ENCODE measurements at regions not wholly inside any gene's neighbourhood (a gene's known extent, or its start where the extent isn't known, plus 50 kb on each side); places are given as distances from the start of the nearest gene placed in this dataset.

DNA sequence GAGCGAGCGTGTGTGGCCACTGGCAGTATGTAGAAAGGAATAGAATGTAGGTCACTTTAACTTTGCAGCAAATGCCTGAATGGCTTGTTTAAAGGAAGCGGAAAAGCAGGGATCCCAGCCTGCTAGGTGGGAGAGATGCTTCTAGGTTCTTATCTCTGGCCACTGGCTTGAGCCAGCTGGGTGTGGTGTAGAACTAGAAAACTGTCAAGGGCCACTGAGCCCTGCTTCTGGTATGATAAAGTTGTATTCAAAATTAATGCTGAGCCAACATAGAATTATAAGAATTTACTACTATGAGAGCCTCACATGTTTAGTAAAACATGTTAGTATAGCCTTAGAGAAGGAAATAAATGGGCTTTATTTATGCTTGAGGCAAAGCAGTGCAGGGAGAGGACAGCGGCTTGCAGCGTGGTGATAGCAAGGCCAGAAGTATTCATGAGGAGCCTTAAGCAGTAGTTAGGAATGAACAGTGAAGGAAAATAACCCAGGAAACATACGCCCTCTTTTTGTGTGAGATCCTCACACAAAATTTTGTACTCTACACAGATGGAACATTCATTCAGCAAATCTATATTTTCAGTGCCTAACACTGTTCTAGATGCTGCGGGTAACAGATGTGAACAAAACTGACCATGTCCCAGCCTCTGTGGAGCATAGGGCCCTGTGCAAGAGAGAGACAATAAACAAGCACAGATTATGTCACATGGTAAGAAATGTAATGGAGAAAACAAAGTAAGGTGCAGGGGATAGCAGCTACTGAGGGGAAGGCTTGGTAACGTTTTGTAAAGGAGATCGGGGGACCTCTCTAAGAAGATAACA, 863.2 kb downstream of the DIAPH3 start:
- Histone ChIP-seq H3K36me3 (ENCODE audit: control insufficient read depth in 2 of 2, insufficient read depth in 1 of 2, low read length in 2 of 2) (no peaks in the 10 kb centered on the region), H3K9me3 (ENCODE audit: control insufficient read depth, insufficient read depth, low read depth, low read length) (no peaks in the 10 kb centered on the region), H3K4me1 (ENCODE audit: control insufficient read depth, insufficient read depth, low read length) (no peaks in the 10 kb centered on the region), H3K27ac (ENCODE audit: extremely low read depth, low read depth, low read length) (no peak overlapping the region), H3K4me3 (ENCODE audit: low read depth, low read length) (no peak overlapping the region)
- POLR2A ChIA-PET = no interaction called here
- TF ChIP-seq ZEB2 (tag by site-specific recombination; IDR thresholded peaks at IDR 0.05) (no peak), ZNF837 (tag by site-specific recombination; IDR thresholded peaks at IDR 0.05) (no peak), ZNF76 (tag by site-specific recombination; IDR thresholded peaks at IDR 0.05; ENCODE audit: borderline replicate concordance, low read depth) (no peak), ZNF324 (tag by site-specific recombination; IDR thresholded peaks at IDR 0.05) (no peak), SP2 (tag by site-specific recombination; IDR thresholded peaks at IDR 0.05) (no peak), ZNF48 (tag by site-specific recombination; IDR thresholded peaks at IDR 0.05) (no peak), ZNF707 (tag by site-specific recombination; IDR thresholded peaks at IDR 0.05) (no peak), ZBTB8A (tag by site-specific recombination; IDR thresholded peaks at IDR 0.05) (no peak), ZNF529 (tag by site-specific recombination; IDR thresholded peaks at IDR 0.05; ENCODE audit: insufficient replicate concordance) (no peak), ZNF626 (tag by site-specific recombination; IDR thresholded peaks at IDR 0.05) (no peak), ZNF366 (tag by site-specific recombination; conservative IDR thresholded peaks at IDR 0.05) (no peak), ZNF501 (tag by site-specific recombination; IDR thresholded peaks at IDR 0.05) (no peak), ZNF169 (tag by site-specific recombination; IDR thresholded peaks at IDR 0.05) (no peak), ZBTB1 (tag by site-specific recombination; IDR thresholded peaks at IDR 0.05) (no peak), KLF9 (tag by site-specific recombination; IDR thresholded peaks at IDR 0.05; ENCODE audit: low read depth) (no peak)
- TF ChIP-seq, protein P1, sequence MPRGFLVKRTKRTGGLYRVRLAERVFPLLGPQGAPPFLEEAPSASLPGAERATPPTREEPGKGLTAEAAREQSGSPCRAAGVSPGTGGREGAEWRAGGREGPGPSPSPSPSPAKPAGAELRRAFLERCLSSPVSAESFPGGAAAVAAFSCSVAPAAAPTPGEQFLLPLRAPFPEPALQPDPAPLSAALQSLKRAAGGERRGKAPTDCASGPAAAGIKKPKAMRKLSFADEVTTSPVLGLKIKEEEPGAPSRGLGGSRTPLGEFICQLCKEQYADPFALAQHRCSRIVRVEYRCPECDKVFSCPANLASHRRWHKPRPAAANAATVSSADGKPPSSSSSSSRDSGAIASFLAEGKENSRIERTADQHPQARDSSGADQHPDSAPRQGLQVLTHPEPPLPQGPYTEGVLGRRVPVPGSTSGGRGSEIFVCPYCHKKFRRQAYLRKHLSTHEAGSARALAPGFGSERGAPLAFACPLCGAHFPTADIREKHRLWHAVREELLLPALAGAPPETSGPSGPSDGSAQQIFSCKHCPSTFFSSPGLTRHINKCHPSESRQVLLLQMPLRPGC (tag by site-specific recombination; IDR thresholded peaks at IDR 0.05) = no peak
- TF ChIP-seq, protein P2, sequence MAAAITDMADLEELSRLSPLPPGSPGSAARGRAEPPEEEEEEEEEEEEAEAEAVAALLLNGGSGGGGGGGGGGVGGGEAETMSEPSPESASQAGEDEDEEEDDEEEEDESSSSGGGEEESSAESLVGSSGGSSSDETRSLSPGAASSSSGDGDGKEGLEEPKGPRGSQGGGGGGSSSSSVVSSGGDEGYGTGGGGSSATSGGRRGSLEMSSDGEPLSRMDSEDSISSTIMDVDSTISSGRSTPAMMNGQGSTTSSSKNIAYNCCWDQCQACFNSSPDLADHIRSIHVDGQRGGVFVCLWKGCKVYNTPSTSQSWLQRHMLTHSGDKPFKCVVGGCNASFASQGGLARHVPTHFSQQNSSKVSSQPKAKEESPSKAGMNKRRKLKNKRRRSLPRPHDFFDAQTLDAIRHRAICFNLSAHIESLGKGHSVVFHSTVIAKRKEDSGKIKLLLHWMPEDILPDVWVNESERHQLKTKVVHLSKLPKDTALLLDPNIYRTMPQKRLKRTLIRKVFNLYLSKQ (tag by site-specific recombination; IDR thresholded peaks at IDR 0.05; ENCODE audit: borderline replicate concordance) = no peak
- CTCF ChIA-PET = no interaction called here

DNA sequence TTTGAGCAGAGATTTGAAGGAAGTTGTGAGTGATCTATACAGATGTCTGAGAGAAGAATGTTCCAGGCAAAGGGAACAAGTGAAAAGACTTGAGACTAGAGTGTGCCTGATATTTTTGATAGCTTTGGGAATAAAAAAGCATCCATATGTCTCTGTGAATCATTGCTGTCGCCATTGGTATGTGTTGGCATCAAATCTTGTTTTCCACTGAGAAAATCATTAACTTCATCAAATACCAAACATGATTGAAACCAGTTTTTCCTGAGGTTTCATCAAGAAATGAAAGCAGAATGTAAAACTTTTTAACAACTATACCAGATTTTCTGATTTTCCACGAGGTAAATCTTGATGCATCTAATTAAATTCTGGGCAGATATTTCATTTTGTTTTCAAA, 862.6 kb downstream of the DIAPH3 start:
- H3K27ac ChIP-seq (ENCODE audit: extremely low read depth, low read depth, low read length) = no peak overlapping the region
- TF ChIP-seq, protein P3, sequence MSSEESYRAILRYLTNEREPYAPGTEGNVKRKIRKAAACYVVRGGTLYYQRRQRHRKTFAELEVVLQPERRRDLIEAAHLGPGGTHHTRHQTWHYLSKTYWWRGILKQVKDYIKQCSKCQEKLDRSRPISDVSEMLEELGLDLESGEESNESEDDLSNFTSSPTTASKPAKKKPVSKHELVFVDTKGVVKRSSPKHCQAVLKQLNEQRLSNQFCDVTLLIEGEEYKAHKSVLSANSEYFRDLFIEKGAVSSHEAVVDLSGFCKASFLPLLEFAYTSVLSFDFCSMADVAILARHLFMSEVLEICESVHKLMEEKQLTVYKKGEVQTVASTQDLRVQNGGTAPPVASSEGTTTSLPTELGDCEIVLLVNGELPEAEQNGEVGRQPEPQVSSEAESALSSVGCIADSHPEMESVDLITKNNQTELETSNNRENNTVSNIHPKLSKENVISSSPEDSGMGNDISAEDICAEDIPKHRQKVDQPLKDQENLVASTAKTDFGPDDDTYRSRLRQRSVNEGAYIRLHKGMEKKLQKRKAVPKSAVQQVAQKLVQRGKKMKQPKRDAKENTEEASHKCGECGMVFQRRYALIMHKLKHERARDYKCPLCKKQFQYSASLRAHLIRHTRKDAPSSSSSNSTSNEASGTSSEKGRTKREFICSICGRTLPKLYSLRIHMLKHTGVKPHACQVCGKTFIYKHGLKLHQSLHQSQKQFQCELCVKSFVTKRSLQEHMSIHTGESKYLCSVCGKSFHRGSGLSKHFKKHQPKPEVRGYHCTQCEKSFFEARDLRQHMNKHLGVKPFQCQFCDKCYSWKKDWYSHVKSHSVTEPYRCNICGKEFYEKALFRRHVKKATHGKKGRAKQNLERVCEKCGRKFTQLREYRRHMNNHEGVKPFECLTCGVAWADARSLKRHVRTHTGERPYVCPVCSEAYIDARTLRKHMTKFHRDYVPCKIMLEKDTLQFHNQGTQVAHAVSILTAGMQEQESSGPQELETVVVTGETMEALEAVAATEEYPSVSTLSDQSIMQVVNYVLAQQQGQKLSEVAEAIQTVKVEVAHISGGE (tag by site-specific recombination; conservative IDR thresholded peaks at IDR 0.05; ENCODE audit: low read depth) = no peak
- TF ChIP-seq SP2 (tag by site-specific recombination; IDR thresholded peaks at IDR 0.05) (no peak), ZNF114 (tag by site-specific recombination; IDR thresholded peaks at IDR 0.05) (no peak)
- no peaks in the 10 kb centered on the region for H3K4me1 ChIP-seq (ENCODE audit: control insufficient read depth, insufficient read depth, low read length)
- ChIA-PET CTCF (no interaction called here), POLR2A (no interaction called here)
- no peak overlapping the region for H3K4me3 ChIP-seq (ENCODE audit: low read depth, low read length)
- no peaks in the 10 kb centered on the region for H3K36me3 ChIP-seq (ENCODE audit: control insufficient read depth in 2 of 2, insufficient read depth in 1 of 2, low read length in 2 of 2)
- no peaks in the 10 kb centered on the region for H3K9me3 ChIP-seq (ENCODE audit: control insufficient read depth, insufficient read depth, low read depth, low read length)

Data from HEK293 (cell line).